Endothelial cell of umbilical vein (primary cell): ENCODE measurements at regions not wholly inside any gene's neighbourhood (a gene's known extent, or its start where the extent isn't known, plus 50 kb on each side); places are given as distances from the start of the nearest gene placed in this dataset.

ENCODE experiments used
- BruUV-seq: library from RNA; stranded (reverse); fragments of 400-500 nt; replicated peaks from 2 replicates; lab custom pipeline; 2021; lab: Mats Ljungman, UMichigan
- CTCF ChIA-PET: fragments of 300-600, 350-600 bp; sonication (Branson Sonifier 250); formaldehyde crosslinking; loops from one replicate; lab custom pipeline; 2021; ENCODE audit warnings: antibody characterized with exemption, inconsistent platforms; lab: Charles Lee
- POLR2A ChIA-PET: fragments of 300-600, 350-600 bp; sonication (Branson Sonifier 250); formaldehyde crosslinking; loops from one replicate; lab custom pipeline; 2021; ENCODE audit warnings: antibody characterized with exemption, inconsistent platforms; lab: Charles Lee
- DNase-seq: peaks from one replicate; pipeline ENCODE4 v3.0.0-alpha.2; 2011; ENCODE audit warnings: low read depth, low spot score
- FAIRE-seq: peaks from 2 replicates; lab custom pipeline; 2011; peaks lifted over from hg19 to GRCh38; lab: Jason Lieb, UNC
- H2AFZ ChIP-seq: 2 replicates; pipeline ENCODE4 v1.6.0; 2012; ENCODE audit warnings: low read depth, low read length, control low read depth, inconsistent platforms
- H3K27ac ChIP-seq: 2 replicates; pipeline ENCODE4 v1.5.1; 2011; ENCODE audit warnings: low read depth, mild to moderate bottlenecking, control low read depth, low read length, moderate library complexity; ENCODE audit not compliant: insufficient read depth
- H3K27me3 ChIP-seq, 2 experiments: 2 replicates each; pipeline versions ENCODE4 v1.6.0 to v1.6.1; 2011; ENCODE audit warnings: low read length in 2 of 2, mixed read lengths in 1 of 2; ENCODE audit not compliant: control insufficient read depth in 2 of 2, insufficient read depth in 2 of 2
- H3K36me3 ChIP-seq, 2 experiments: 2 replicates in 1 of 2; 3 replicates in 1 of 2; pipeline ENCODE4 v1.5.1; 2011; ENCODE audit warnings: low read length in 2 of 2, mild to moderate bottlenecking in 1 of 2, moderate library complexity in 1 of 2; ENCODE audit not compliant: control insufficient read depth in 2 of 2, insufficient read depth in 2 of 2; ENCODE audit errors: extremely low read depth in 1 of 2
- H3K4me1 ChIP-seq: 3 replicates; pipeline ENCODE4 v1.5.1; 2011; ENCODE audit warnings: mild to moderate bottlenecking, low read length; ENCODE audit not compliant: control insufficient read depth, insufficient read depth; ENCODE audit errors: extremely low read depth
- H3K4me2 ChIP-seq: 2 replicates; pipeline ENCODE4 v1.6.1; 2011; ENCODE audit warnings: low read length, control low read depth, mixed read lengths; ENCODE audit not compliant: insufficient read depth
- H3K4me3 ChIP-seq, 3 experiments: fragments of 200-600 bp in 1 of 3; sonication (generic), shearing (Covaris generic) in 1 of 3; replicated peaks in 1 of 3; 2 replicates each; pipeline ENCODE4 v1.5.1; 2011 to 2016; ENCODE audit warnings: control low read depth in 3 of 3, low read length in 3 of 3, mild to moderate bottlenecking in 2 of 3, inconsistent platforms in 1 of 3, low read depth in 1 of 3, moderate library complexity in 1 of 3; ENCODE audit not compliant: insufficient read depth in 1 of 3
- H3K79me2 ChIP-seq: 2 replicates; pipeline ENCODE4 v1.6.0; 2012; ENCODE audit warnings: low read length, inconsistent platforms; ENCODE audit not compliant: control insufficient read depth, insufficient read depth
- H3K9ac ChIP-seq: replicated peaks from 2 replicates; pipeline ENCODE3; 2011; ENCODE audit warnings: low read length, control low read depth; ENCODE audit not compliant: insufficient read depth; ENCODE audit errors: extremely low read depth
- H3K9me1 ChIP-seq: replicated peaks from 3 replicates; pipeline ENCODE4 v1.6.0; 2011; ENCODE audit warnings: mild to moderate bottlenecking, low read length; ENCODE audit not compliant: control insufficient read depth, insufficient read depth; ENCODE audit errors: extremely low read depth
- H3K9me3 ChIP-seq: replicated peaks from 2 replicates; pipeline ENCODE4 v1.5.1; 2012; ENCODE audit warnings: low read length, inconsistent platforms; ENCODE audit not compliant: control insufficient read depth, insufficient read depth
- H4K20me1 ChIP-seq: replicated peaks from 2 replicates; pipeline ENCODE3; 2011; ENCODE audit warnings: mild to moderate bottlenecking, low read length; ENCODE audit not compliant: control insufficient read depth, insufficient read depth; ENCODE audit errors: extremely low read depth
- EZH2 ChIP-seq: IDR thresholded peaks from 2 replicates; pipeline ENCODE4 v1.6.1; 2012; ENCODE audit warnings: borderline replicate concordance, low read depth, mild to moderate bottlenecking, moderate library complexity, low read length, inconsistent platforms; ENCODE audit not compliant: severe bottlenecking
- FOS ChIP-seq: IDR thresholded peaks from 2 replicates; pipeline ENCODE4 v1.6.1; 2011; ENCODE audit warnings: mild to moderate bottlenecking, low read length, moderate library complexity, borderline replicate concordance; ENCODE audit not compliant: insufficient read depth
- GATA2 ChIP-seq: IDR thresholded peaks from 2 replicates; pipeline ENCODE4 v1.7.0; 2011; ENCODE audit warnings: low read depth, mild to moderate bottlenecking, moderate library complexity, mixed read lengths, low read length; ENCODE audit not compliant: insufficient read length, insufficient read depth
- JUN ChIP-seq: IDR thresholded peaks from 2 replicates; pipeline ENCODE4 v1.6.1; 2011; ENCODE audit warnings: borderline replicate concordance, low read depth; ENCODE audit not compliant: insufficient read length, insufficient read depth
- MAX ChIP-seq: IDR thresholded peaks from 2 replicates; pipeline ENCODE4 v1.6.1; 2011; ENCODE audit not compliant: insufficient read depth, insufficient read length
- MYC ChIP-seq: IDR thresholded peaks from one replicate; pipeline ENCODE4 v1.6.1; 2011; ENCODE audit warnings: mild to moderate bottlenecking, low read depth, low read length
- POLR2A ChIP-seq: IDR thresholded peaks from 2 replicates; pipeline ENCODE4 v1.6.1; 2012; ENCODE audit warnings: low read depth, mild to moderate bottlenecking, control low read depth, low read length
- POLR2AphosphoS5 ChIP-seq: IDR thresholded peaks from 2 replicates; pipeline ENCODE4 v1.6.1; 2012; ENCODE audit warnings: low read depth, mild to moderate bottlenecking, control low read depth, low read length, moderate library complexity; ENCODE audit not compliant: insufficient read depth
- dilution Hi-C: fragments of 300-500 bp; cut with MboI; formaldehyde crosslinking; loops from one replicate; pipeline ENCODE4 v1.15.0; 2019; ENCODE audit warnings: low sequenced_read_pairs; ENCODE audit not compliant: extremely low pct_ligation_motif_present
- intact Hi-C: fragments of 100-400 bp; cut with micrococcal nuclease; formaldehyde crosslinking; loops from one replicate; pipeline ENCODE4 v1.10.0; 2022
- TF ChIP-seq, protein P1 (sequence below), 2 donors: IDR thresholded peaks; 1 replicate in 1 of 2; 2 replicates in 1 of 2; pipeline ENCODE4 v1.5.1; 2011; ENCODE audit warnings: low read length in 2 of 2, mild to moderate bottlenecking in 2 of 2, moderate library complexity in 2 of 2, control low read depth in 1 of 2, inconsistent platforms in 1 of 2, low read depth in 1 of 2; ENCODE audit not compliant: insufficient read depth in 1 of 2; ENCODE audit errors: extremely low read depth in 1 of 2

DNA sequence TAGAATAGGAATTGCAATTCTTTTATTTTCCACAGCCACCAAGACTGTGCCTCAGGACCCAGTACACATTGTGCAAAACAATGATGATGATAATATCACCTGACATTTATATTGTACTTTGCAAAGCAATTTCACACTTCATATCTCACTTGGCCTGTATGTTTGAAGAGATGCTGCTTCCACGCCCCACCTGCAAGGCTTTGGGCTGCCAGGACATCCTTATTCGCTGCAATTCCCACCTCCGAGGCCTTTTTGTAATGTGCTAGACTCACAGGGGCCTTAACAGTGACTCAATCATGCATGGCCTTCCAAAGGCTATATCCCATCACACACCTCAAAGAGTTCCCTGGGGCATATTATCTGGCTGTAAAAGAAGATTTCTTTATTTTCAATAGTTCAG lies 200.9 kb downstream of the MYLK4 start:
- Histone ChIP-seq H3K27ac (no peak overlapping the region), H3K4me1 (no peaks in the 10 kb centered on the region), H3K27me3 (peaks cover 0 to 2% of the 10 kb centered on the region in 2 experiments), H3K79me2 (no peaks in the 10 kb centered on the region), H4K20me1 (no peaks in the 10 kb centered on the region), H3K4me2 (no peak overlapping the region), H3K9me3 (no peaks in the 10 kb centered on the region), H3K4me3 (no peak overlapping the region), H3K9ac (no peak overlapping the region), H3K36me3 (no peaks in the 10 kb centered on the region), H3K9me1 (no peaks in the 10 kb centered on the region), H2AFZ (no peak overlapping the region)
- BruUV-seq = no TSS peak
- no peak for FAIRE-seq
- dilution Hi-C loops (no loop called here), intact Hi-C loops (no loop called here)
- no peak for DNase-seq
- POLR2A ChIA-PET = no interaction called here
- CTCF ChIA-PET = interaction anchor here (1.1 kb wide), 1 partner anchor 34 kb away, joined by 3 read pairs; no protein-coding TSS in a partner anchor
- TF ChIP-seq EZH2 (no peak), GATA2 (no peak), MYC (no peak), JUN (no peak), POLR2AphosphoS5 (no peak), MAX (no peak), FOS (no peak), POLR2A (no peak)
- TF ChIP-seq, protein P1, sequence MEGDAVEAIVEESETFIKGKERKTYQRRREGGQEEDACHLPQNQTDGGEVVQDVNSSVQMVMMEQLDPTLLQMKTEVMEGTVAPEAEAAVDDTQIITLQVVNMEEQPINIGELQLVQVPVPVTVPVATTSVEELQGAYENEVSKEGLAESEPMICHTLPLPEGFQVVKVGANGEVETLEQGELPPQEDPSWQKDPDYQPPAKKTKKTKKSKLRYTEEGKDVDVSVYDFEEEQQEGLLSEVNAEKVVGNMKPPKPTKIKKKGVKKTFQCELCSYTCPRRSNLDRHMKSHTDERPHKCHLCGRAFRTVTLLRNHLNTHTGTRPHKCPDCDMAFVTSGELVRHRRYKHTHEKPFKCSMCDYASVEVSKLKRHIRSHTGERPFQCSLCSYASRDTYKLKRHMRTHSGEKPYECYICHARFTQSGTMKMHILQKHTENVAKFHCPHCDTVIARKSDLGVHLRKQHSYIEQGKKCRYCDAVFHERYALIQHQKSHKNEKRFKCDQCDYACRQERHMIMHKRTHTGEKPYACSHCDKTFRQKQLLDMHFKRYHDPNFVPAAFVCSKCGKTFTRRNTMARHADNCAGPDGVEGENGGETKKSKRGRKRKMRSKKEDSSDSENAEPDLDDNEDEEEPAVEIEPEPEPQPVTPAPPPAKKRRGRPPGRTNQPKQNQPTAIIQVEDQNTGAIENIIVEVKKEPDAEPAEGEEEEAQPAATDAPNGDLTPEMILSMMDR (IDR thresholded peaks at IDR 0.05; ENCODE audit: extremely low read depth in 1 of 2, insufficient read depth in 1 of 2, low read depth in 1 of 2, low read length in 2 of 2) = no peak
